ENCODE measurements at regions not wholly inside any gene's neighbourhood (a gene's known extent, or its start where the extent isn't known, plus 50 kb on each side); places are given as distances from the start of the nearest gene placed in this dataset.

DNA sequence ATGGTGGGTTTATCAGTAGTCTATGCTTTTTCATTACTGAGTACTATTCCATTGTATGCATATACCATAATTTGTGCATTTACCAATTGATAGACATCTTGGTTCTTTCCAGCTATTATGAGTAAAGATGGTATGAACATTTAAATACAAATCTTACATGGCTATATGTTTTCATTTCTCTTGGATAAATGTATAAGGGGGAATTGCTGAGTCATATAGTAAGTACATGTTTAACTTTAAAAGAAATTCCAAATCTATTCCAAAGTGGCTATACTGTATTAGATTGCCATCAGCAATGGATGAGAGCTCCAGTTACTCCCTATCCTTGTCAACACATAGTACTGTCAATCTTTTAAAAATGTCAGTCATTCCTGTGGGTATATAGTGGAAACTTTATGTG is 243.9 kb downstream of the CDCA7 start:
- DNase-seq (ENCODE audit: low spot score) = no peak
- H3K4me3 ChIP-seq (ENCODE audit: low read depth, low read length, poor library complexity, severe bottlenecking) = no peak overlapping the region
- H3K27ac ChIP-seq (ENCODE audit: low read depth, low read length, poor library complexity, severe bottlenecking) = no peak overlapping the region
- POLR2A ChIA-PET (ENCODE audit: low non-redundant PET) = no interaction called here
- CTCF ChIA-PET = no interaction called here
- intact Hi-C loops (cut with micrococcal nuclease; ENCODE audit: unreplicated experiment) = no loop called here
- no peaks in the 10 kb centered on the region for H3K36me3 ChIP-seq (ENCODE audit: insufficient read depth, low read length, poor library complexity, severe bottlenecking)
- H3K9me3 ChIP-seq (ENCODE audit: low read depth, low read length, poor library complexity, severe bottlenecking) = no peaks in the 10 kb centered on the region
- TF ChIP-seq EZH2 (IDR thresholded peaks at IDR 0.05; ENCODE audit: borderline replicate concordance, low read depth, low read length, poor library complexity, severe bottlenecking) = no peak
- TF ChIP-seq, protein P1, sequence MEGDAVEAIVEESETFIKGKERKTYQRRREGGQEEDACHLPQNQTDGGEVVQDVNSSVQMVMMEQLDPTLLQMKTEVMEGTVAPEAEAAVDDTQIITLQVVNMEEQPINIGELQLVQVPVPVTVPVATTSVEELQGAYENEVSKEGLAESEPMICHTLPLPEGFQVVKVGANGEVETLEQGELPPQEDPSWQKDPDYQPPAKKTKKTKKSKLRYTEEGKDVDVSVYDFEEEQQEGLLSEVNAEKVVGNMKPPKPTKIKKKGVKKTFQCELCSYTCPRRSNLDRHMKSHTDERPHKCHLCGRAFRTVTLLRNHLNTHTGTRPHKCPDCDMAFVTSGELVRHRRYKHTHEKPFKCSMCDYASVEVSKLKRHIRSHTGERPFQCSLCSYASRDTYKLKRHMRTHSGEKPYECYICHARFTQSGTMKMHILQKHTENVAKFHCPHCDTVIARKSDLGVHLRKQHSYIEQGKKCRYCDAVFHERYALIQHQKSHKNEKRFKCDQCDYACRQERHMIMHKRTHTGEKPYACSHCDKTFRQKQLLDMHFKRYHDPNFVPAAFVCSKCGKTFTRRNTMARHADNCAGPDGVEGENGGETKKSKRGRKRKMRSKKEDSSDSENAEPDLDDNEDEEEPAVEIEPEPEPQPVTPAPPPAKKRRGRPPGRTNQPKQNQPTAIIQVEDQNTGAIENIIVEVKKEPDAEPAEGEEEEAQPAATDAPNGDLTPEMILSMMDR (conservative IDR thresholded peaks at IDR 0.05; ENCODE audit: low read depth, low read length) = no peak
- no peaks in the 10 kb centered on the region for H3K27me3 ChIP-seq (replicated peaks; ENCODE audit: insufficient read depth, low read depth, low read length, poor library complexity)
- no TSS peak for BruUV-seq (replicated peaks)
- H3K4me1 ChIP-seq (ENCODE audit: insufficient read depth, low read length, poor library complexity, severe bottlenecking) = no peaks in the 10 kb centered on the region

DNA sequence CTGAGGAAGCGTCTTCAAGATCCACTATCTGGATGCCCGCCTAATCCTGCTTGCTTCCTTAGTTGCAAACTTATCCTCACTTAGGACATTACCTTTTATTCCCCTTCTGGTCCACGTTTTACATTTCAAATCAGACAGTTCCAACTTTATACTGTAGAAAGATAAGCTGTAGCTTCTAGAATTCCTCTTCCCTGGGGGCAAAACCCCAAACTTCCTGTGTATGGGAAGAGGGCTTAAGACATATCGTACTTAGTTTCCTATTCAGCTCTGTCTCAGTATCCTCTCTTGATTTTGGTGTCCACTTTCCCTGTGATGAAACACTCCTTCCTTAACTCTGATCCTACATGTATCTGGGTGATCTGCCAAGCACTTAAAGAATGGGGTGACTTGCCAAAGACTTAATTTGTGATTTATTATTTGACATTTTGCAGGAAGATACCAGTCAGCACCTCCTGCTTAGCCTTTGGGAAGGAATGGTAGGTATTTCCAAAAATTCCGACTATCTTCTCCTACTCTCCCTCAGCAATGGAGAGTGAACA is 245.2 kb downstream of the CDCA7 start:
- ChIA-PET POLR2A (ENCODE audit: low non-redundant PET) (interaction anchor here (0.6 kb wide), 1 partner anchor 140 kb away, joined by 3 read pairs; no protein-coding TSS in a partner anchor), CTCF (no interaction called here)
- H3K27me3 ChIP-seq (replicated peaks; ENCODE audit: insufficient read depth, low read depth, low read length, poor library complexity) = no peaks in the 10 kb centered on the region
- no peaks in the 10 kb centered on the region for H3K36me3 ChIP-seq (ENCODE audit: insufficient read depth, low read length, poor library complexity, severe bottlenecking)
- DNase-seq (ENCODE audit: low spot score) = no peak
- H3K4me1 ChIP-seq (ENCODE audit: insufficient read depth, low read length, poor library complexity, severe bottlenecking) = no peaks in the 10 kb centered on the region
- no peaks in the 10 kb centered on the region for H3K9me3 ChIP-seq (ENCODE audit: low read depth, low read length, poor library complexity, severe bottlenecking)
- no peak overlapping the region for H3K4me3 ChIP-seq (ENCODE audit: low read depth, low read length, poor library complexity, severe bottlenecking)
- no TSS peak for BruUV-seq (replicated peaks)
- no peak overlapping the region for H3K27ac ChIP-seq (ENCODE audit: low read depth, low read length, poor library complexity, severe bottlenecking)
- intact Hi-C loops (cut with micrococcal nuclease; ENCODE audit: unreplicated experiment) = no loop called here
- TF ChIP-seq, protein P1 (conservative IDR thresholded peaks at IDR 0.05; ENCODE audit: low read depth, low read length) = no peak
- no peak for TF ChIP-seq EZH2 (IDR thresholded peaks at IDR 0.05; ENCODE audit: borderline replicate concordance, low read depth, low read length, poor library complexity, severe bottlenecking)

- no peaks in the 10 kb centered on the region for H3K9me3 ChIP-seq (ENCODE audit: low read depth, low read length, poor library complexity, severe bottlenecking)
- ChIA-PET POLR2A (ENCODE audit: low non-redundant PET) (no interaction called here), CTCF (no interaction called here)
- intact Hi-C loops (cut with micrococcal nuclease; ENCODE audit: unreplicated experiment) = no loop called here
- no peaks in the 10 kb centered on the region for H3K4me1 ChIP-seq (ENCODE audit: insufficient read depth, low read length, poor library complexity, severe bottlenecking)
- no TSS peak for BruUV-seq (replicated peaks)
- no peak for TF ChIP-seq EZH2 (IDR thresholded peaks at IDR 0.05; ENCODE audit: borderline replicate concordance, low read depth, low read length, poor library complexity, severe bottlenecking)
- TF ChIP-seq, protein P1 (conservative IDR thresholded peaks at IDR 0.05; ENCODE audit: low read depth, low read length) = no peak
- H3K4me3 ChIP-seq (ENCODE audit: low read depth, low read length, poor library complexity, severe bottlenecking) = no peak overlapping the region
- H3K36me3 ChIP-seq (ENCODE audit: insufficient read depth, low read length, poor library complexity, severe bottlenecking) = no peaks in the 10 kb centered on the region
- H3K27me3 ChIP-seq (replicated peaks; ENCODE audit: insufficient read depth, low read depth, low read length, poor library complexity) = peaks cover 5% of the 10 kb centered on the region
- no peak for DNase-seq (ENCODE audit: low spot score)
- no peak overlapping the region for H3K27ac ChIP-seq (ENCODE audit: low read depth, low read length, poor library complexity, severe bottlenecking)
Observed at GRCh38 chr2:173602153-173602795, 247.6 kb downstream of the CDCA7 start.

Measured in A673 (cell line).